ENCODE measurements at regions not wholly inside any gene's neighbourhood (a gene's known extent, or its start where the extent isn't known, plus 50 kb on each side); places are given as distances from the start of the nearest gene placed in this dataset.

- intact Hi-C loops (cut with DNase I; ENCODE audit: low total_unique reads), result no loop called here
- no peak for TF ChIP-seq CTCF (IDR thresholded peaks at IDR 0.05)
- Histone ChIP-seq H3K4me1 (no peaks in the 10 kb centered on the region), H3K4me3 (no peak overlapping the region), H3K9me3 (no peaks in the 10 kb centered on the region), H3K36me3 (no peaks in the 10 kb centered on the region), H3K27ac (no peak overlapping the region), H3K27me3 (no peaks in the 10 kb centered on the region)
- no peak for DNase-seq
Measured at GRCh38 chr2:153307223-153307622, 171.3 kb downstream of the RPRM start.

GRCh38 chr2:153299809-153300208 is 178.8 kb downstream of the RPRM start:
- no peak overlapping the region for H3K4me3 ChIP-seq
- no peaks in the 10 kb centered on the region for H3K36me3 ChIP-seq
- H3K4me1 ChIP-seq, result no peaks in the 10 kb centered on the region
- no peaks in the 10 kb centered on the region for H3K27me3 ChIP-seq
- intact Hi-C loops (cut with DNase I; ENCODE audit: low total_unique reads), result no loop called here
- no peak overlapping the region for H3K27ac ChIP-seq
- H3K9me3 ChIP-seq, result no peaks in the 10 kb centered on the region
- DNase-seq, result no peak
- TF ChIP-seq CTCF (IDR thresholded peaks at IDR 0.05), result no peak

GRCh38 chr2:153299217-153299616 is 179.3 kb downstream of the RPRM start:
- H3K9me3 ChIP-seq, result no peaks in the 10 kb centered on the region
- no peak for DNase-seq
- H3K36me3 ChIP-seq, result no peaks in the 10 kb centered on the region
- H3K4me3 ChIP-seq, result no peak overlapping the region
- no peak overlapping the region for H3K27ac ChIP-seq
- no peak for TF ChIP-seq CTCF (IDR thresholded peaks at IDR 0.05)
- H3K4me1 ChIP-seq, result no peaks in the 10 kb centered on the region
- no peaks in the 10 kb centered on the region for H3K27me3 ChIP-seq
- intact Hi-C loops (cut with DNase I; ENCODE audit: low total_unique reads), result no loop called here

- Histone ChIP-seq H3K4me3 (no peak overlapping the region), H3K36me3 (no peaks in the 10 kb centered on the region), H3K4me1 (no peaks in the 10 kb centered on the region), H3K27me3 (no peaks in the 10 kb centered on the region), H3K9me3 (no peaks in the 10 kb centered on the region), H3K27ac (no peak overlapping the region)
- no peak for DNase-seq
- intact Hi-C loops (cut with DNase I; ENCODE audit: low total_unique reads), result loop anchor here (5.0 kb wide), 1 partner anchor 1768 kb away; no protein-coding TSS in a partner anchor
- TF ChIP-seq CTCF (IDR thresholded peaks at IDR 0.05), result no peak
Measured at GRCh38 chr2:153294199-153294786, 184.3 kb downstream of the RPRM start.

GRCh38 chr2:153291718-153292117 is 186.8 kb downstream of the RPRM start:
- intact Hi-C loops (cut with DNase I; ENCODE audit: low total_unique reads), result loop anchor here (5.0 kb wide), 1 partner anchor 1771 kb away; no protein-coding TSS in a partner anchor
- Histone ChIP-seq H3K27ac (no peak overlapping the region), H3K4me1 (no peaks in the 10 kb centered on the region), H3K4me3 (no peak overlapping the region), H3K9me3 (no peaks in the 10 kb centered on the region), H3K27me3 (no peaks in the 10 kb centered on the region), H3K36me3 (no peaks in the 10 kb centered on the region)
- DNase-seq, result no peak
- TF ChIP-seq CTCF (IDR thresholded peaks at IDR 0.05), result no peak
